Kidney epithelial cell (primary cell): ENCODE measurements at regions not wholly inside any gene's neighbourhood (a gene's known extent, or its start where the extent isn't known, plus 50 kb on each side); places are given as distances from the start of the nearest gene placed in this dataset.
A peak's percentile ranks its signal among the peaks of the same experiment; 100 is the strongest.

Source experiments
- DNase-seq: peaks from one replicate; pipeline ENCODE4 v3.0.0-alpha.2; 2010; ENCODE audit warnings: low read depth
- H3K27me3 ChIP-seq: 2 replicates; pipeline ENCODE4 v1.6.0; 2011; ENCODE audit warnings: low read length; ENCODE audit not compliant: control insufficient read depth, insufficient read depth
- H3K36me3 ChIP-seq: 2 replicates; pipeline ENCODE4 v1.5.1; 2011; ENCODE audit warnings: low read length; ENCODE audit not compliant: control insufficient read depth, insufficient read depth
- H3K4me3 ChIP-seq: 2 replicates; pipeline ENCODE4 v1.5.1; 2011; ENCODE audit warnings: low read depth, mild to moderate bottlenecking, control low read depth, low read length
- CTCF ChIP-seq: IDR thresholded peaks from 2 replicates; pipeline ENCODE4 v1.5.1; 2011; ENCODE audit warnings: mild to moderate bottlenecking, moderate library complexity, low read length, control low read depth, inconsistent platforms; ENCODE audit not compliant: insufficient read depth, poor library complexity, severe bottlenecking

- H3K36me3 ChIP-seq = no peaks in the 10 kb centered on the region
- no peak overlapping the region for H3K4me3 ChIP-seq
- no peak for DNase-seq
- TF ChIP-seq CTCF = no peak
- H3K27me3 ChIP-seq = no peaks in the 10 kb centered on the region
These were observed 374.0 kb upstream of the ASIC2 start for GRCh38 chr17:33667052-33667509.

- no peaks in the 10 kb centered on the region for H3K36me3 ChIP-seq
- no peak overlapping the region for H3K4me3 ChIP-seq
- H3K27me3 ChIP-seq = no peaks in the 10 kb centered on the region
- no peak for DNase-seq
- TF ChIP-seq CTCF = no peak
These were observed 374.6 kb upstream of the ASIC2 start for GRCh38 chr17:33667671-33668070.

- no peak for TF ChIP-seq CTCF
- peaks cover 3% of the 10 kb centered on the region for H3K27me3 ChIP-seq
- no peak for DNase-seq
These were observed 375.4 kb upstream of the ASIC2 start for GRCh38 chr17:33668516-33668915.

GRCh38 chr17:33671491-33671890, 378.4 kb upstream of the ASIC2 start:
- DNase-seq = no peak

More at GRCh38 chr17:33668516-33668915, 375.4 kb upstream of the ASIC2 start:
- H3K36me3 ChIP-seq = no peaks in the 10 kb centered on the region
- no peak overlapping the region for H3K4me3 ChIP-seq

GRCh38 chr17:33674685-33675084, 381.6 kb upstream of the ASIC2 start:
- peak; percentile 84 for TF ChIP-seq CTCF
- DNase-seq = peak; percentile 12
- no peaks in the 10 kb centered on the region for H3K36me3 ChIP-seq
- peaks cover 3% of the 10 kb centered on the region for H3K27me3 ChIP-seq
- H3K4me3 ChIP-seq = no peak overlapping the region

More at GRCh38 chr17:33671491-33671890, 378.4 kb upstream of the ASIC2 start:
- Histone ChIP-seq H3K36me3 (no peaks in the 10 kb centered on the region), H3K4me3 (no peak overlapping the region), H3K27me3 (peaks cover 3% of the 10 kb centered on the region)
- no peak for TF ChIP-seq CTCF

- DNase-seq = no peak
- H3K36me3 ChIP-seq = no peaks in the 10 kb centered on the region
- H3K27me3 ChIP-seq = peaks cover 3% of the 10 kb centered on the region
- no peak for TF ChIP-seq CTCF
- H3K4me3 ChIP-seq = no peak overlapping the region
These were observed 383.3 kb upstream of the ASIC2 start for GRCh38 chr17:33676444-33676843.
